ENCODE measurements at regions not wholly inside any gene's neighbourhood (a gene's known extent, or its start where the extent isn't known, plus 50 kb on each side); places are given as distances from the start of the nearest gene placed in this dataset.

GRCh38 chr18:6553234-6553900 lies 138.7 kb upstream of the L3MBTL4 start:
- no peak for TF ChIP-seq CTCF (IDR thresholded peaks at IDR 0.05)

GRCh38 chr18:6557057-6557769 lies 142.5 kb upstream of the L3MBTL4 start:
- Histone ChIP-seq H3K9me3 (no peaks in the 10 kb centered on the region), H3K36me3 (no peaks in the 10 kb centered on the region), H3K4me1 (no peaks in the 10 kb centered on the region), H3K27ac (no peak overlapping the region), H3K27me3 (no peaks in the 10 kb centered on the region), H3K4me3 (no peak overlapping the region)
- no peak for TF ChIP-seq CTCF (IDR thresholded peaks at IDR 0.05)
- no peak for DNase-seq (ENCODE audit: low spot score)

More at GRCh38 chr18:6553234-6553900, 138.7 kb upstream of the L3MBTL4 start:
- Histone ChIP-seq H3K27ac (no peak overlapping the region), H3K9me3 (no peaks in the 10 kb centered on the region), H3K36me3 (no peaks in the 10 kb centered on the region), H3K4me1 (no peaks in the 10 kb centered on the region), H3K4me3 (no peak overlapping the region), H3K27me3 (no peaks in the 10 kb centered on the region)
- no peak for DNase-seq (ENCODE audit: low spot score)

- no peak overlapping the region for H3K4me3 ChIP-seq
- no peak for DNase-seq (ENCODE audit: low spot score)
- H3K27me3 ChIP-seq: no peaks in the 10 kb centered on the region
- no peak overlapping the region for H3K27ac ChIP-seq
- no peaks in the 10 kb centered on the region for H3K4me1 ChIP-seq
- TF ChIP-seq CTCF (IDR thresholded peaks at IDR 0.05): no peak
- no peaks in the 10 kb centered on the region for H3K9me3 ChIP-seq
- H3K36me3 ChIP-seq: no peaks in the 10 kb centered on the region
Observed at GRCh38 chr18:6557770-6558248, 143.1 kb upstream of the L3MBTL4 start.

- TF ChIP-seq CTCF (IDR thresholded peaks at IDR 0.05): no peak
- Histone ChIP-seq H3K4me3 (no peak overlapping the region), H3K9me3 (no peaks in the 10 kb centered on the region), H3K4me1 (no peaks in the 10 kb centered on the region), H3K36me3 (no peaks in the 10 kb centered on the region), H3K27ac (no peak overlapping the region), H3K27me3 (no peaks in the 10 kb centered on the region)
- no peak for DNase-seq (ENCODE audit: low spot score)
Observed at GRCh38 chr18:6558446-6559156, 143.9 kb upstream of the L3MBTL4 start.

GRCh38 chr18:6559296-6559695 lies 144.6 kb upstream of the L3MBTL4 start:
- no peaks in the 10 kb centered on the region for H3K27me3 ChIP-seq
- H3K9me3 ChIP-seq: no peaks in the 10 kb centered on the region
- no peak overlapping the region for H3K4me3 ChIP-seq
- TF ChIP-seq CTCF (IDR thresholded peaks at IDR 0.05): no peak
- no peak overlapping the region for H3K27ac ChIP-seq
- H3K4me1 ChIP-seq: no peaks in the 10 kb centered on the region
- H3K36me3 ChIP-seq: no peaks in the 10 kb centered on the region
- no peak for DNase-seq (ENCODE audit: low spot score)

Data from right atrium auricular region (tissue), 2 donors.